GM18520 (cell line): ENCODE measurements at regions not wholly inside any gene's neighbourhood (a gene's known extent, or its start where the extent isn't known, plus 50 kb on each side); places are given as distances from the start of the nearest gene placed in this dataset.
"Not testable (repeated sequence)": the region's sequence is repeated elsewhere in the genome, so short reads cannot be mapped to it uniquely, and the experiment has no call there.

Experiments used
- ATAC-seq: cut with Tn5 transposase; IDR thresholded peaks from one replicate; pipeline ENCODE4 v1.9.1; 2021; ENCODE audit not compliant: unreplicated experiment

DNA sequence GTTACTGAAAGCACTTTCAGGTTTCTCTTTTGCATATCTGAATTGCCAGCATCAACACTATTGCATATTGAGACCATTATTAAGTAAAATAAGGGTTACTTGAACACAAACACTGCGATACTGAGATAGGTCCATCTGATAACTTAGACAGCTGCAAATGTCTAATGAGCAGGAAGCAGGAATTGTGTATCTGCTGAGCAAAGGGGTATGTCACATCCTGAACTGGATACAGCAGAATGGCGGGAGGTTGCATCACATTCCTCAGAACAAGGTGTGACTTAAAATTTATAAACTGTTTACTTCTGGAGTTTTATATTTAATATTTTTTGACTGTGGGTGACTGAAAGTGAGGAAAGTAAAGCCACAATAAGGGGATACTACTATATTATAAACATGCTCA, 142.4 kb downstream of the POTEH start:
- not testable (repeated sequence) for ATAC-seq

DNA sequence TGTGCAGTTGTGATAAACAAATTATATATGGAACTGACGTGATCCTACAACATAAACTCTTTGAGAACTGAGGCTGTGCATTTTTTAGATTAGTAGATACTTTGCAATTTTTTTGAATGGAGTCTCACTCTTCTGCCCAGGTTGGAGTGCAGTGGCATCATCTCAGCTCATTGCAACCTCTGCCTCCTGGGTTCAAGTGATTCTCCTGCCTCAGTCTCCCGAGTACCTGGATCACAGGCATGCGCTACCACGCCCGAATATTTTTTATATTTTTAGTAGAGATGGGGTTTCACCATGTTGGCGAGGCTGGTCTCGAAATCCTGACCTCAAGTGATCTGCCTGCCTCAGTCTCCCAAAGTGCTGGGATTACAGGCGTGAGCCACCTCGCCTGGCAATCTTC, 145.9 kb downstream of the POTEH start:
- ATAC-seq: not testable (repeated sequence)

DNA sequence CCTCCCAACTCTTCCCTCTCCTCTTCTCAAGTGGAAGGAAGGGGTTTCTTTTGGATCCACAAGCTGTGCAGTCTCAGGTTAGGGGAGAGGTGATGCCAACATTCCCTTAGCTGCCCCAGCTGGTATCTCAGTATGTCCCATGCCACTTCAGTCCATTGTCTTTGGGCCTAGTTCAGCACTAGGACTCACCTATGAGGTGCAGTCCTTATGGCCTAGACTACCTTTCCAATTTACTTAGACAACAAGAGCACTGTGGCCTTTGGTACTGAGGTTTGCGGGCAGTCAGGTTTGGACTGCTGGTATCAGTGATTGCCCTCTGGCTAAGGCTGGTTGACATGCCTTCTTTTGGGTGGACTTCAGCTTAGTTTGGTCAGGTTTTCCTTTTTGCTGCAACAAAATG, 159.9 kb downstream of the POTEH start:
- not testable (repeated sequence) for ATAC-seq

DNA sequence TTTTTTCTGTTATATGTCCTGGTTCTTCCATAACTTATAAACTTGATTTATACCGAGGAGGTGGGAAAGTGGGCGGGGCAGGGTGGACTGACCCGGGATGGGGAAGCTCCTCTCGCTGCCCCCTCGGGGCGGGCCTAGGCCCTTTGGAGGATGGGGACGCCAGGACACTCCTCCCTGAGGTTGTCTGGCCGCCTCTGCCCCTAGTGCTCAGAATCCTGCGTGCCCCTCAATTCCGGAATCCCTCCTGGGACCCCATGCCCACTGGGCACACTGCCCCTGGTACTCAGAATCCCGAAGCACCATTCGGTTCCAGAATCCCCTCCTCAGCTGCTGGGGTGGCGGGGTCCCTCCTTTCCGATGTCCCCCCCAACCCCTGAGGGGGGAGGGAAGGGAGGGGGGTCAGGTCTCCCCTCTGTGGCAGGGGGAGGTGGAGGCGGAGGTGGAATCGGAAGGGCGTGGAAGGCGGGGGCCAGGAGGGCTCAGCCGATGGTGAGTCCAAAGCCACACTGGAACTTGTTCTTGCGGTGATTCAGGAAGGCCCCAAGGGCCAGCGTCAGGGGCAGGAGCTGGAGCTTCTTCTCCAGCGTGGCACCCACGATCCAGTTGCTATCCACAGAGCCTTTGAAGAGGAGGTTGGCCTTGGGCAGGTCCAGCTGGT, 164.0 kb downstream of the POTEH start:
- not testable (repeated sequence) for ATAC-seq

DNA sequence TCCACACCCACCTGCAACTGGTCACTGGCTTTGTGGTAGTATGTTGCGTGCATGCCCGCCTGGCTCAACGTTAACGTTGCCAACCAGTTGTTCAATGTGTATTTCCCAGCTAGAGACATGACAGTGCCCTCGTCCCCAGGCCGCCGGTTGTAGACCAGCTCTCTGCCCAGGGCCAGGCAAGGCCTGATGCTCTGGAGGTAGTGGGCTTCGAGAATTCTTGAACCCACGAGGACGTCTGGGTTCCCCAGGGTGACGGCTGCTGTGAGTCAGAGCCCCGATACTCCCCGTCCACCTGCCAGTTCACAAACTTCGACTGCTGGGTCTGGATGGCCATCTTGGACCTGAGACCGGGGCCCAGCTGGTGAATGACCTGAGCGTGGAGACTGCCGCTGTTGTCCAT, 164.6 kb downstream of the POTEH start:
- not testable (repeated sequence) for ATAC-seq

DNA sequence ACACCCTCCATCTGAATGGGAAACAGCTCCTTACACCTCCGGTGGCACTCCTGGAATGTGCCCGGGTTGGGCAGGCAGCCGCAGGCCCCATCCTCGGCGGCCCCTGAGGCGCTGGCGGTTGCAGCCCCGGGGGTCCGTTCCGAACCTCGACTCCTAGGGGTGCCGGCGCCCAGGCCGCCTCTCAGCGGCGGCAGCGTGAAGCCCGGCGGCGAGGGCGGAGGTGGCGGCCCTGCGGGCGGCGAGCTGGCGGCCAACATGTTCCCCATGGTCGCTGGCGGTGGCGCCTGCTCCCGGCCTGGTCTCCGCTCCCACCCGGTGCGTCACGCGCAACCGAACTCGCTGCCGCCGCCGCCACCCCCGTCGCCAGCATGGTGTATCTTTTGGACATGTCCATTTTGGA, 165.2 kb downstream of the POTEH start:
- ATAC-seq: not testable (repeated sequence)

DNA sequence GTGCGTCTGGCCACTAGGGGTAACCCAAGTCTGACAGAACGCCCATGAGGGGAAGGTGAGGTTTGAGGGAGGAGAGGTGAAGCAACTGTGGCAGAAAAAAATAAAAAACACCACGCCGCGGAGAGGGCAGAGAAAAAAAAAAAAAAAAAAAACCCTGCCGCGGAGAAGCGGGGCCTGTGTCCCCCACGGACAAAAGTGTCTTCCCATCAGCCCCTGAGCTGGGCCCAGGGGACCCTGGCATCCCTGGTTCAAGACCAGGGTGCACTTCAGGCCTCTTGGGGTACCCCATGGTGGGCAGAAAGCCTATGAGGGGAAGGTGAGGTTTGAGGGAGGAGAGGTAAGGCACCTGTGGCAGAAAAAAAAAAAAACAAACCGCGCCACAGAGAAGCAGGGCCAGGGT, 191.1 kb downstream of the POTEH start:
- ATAC-seq: not testable (repeated sequence)

DNA sequence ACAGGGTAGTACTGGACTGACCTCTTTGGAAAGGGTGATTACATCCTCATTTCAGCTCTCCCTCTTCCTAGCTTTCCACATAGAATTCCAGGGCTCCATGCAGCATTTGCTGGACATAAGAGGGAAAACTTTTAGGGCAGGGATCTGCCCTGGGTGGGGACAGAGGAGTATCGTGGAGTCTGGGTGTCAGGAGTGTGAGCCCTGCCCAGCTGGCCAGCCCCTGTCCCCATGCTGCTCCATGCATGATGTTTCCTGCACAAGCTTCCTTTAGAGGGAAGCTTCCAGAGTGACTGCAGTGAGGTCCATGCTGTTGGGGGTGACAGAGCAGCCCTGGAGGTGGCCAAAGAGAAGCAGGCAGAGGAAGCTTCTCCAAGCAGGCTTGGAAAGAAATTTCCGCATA, 214.5 kb downstream of the POTEH start:
- not testable (repeated sequence) for ATAC-seq

DNA sequence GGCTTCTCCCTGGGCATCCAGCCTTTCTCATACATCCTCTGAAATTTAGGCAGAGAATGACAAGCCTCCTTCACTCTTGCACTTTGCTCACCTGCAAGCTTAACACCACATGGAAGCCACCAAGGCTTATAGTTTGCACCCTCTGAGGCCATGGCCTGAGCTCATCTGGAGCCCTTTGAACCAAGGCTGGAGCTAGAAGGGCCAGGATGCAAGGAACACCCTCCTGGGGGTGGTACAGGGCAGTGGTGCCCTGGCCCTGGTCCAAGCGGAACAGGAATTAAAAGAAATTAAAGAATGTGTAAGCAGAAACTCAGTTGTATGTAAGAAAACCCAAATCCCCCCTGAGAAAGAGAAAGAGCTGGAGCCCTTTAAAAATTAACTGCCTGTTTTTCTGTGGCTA, 221.9 kb downstream of the POTEH start:
- not testable (repeated sequence) for ATAC-seq

DNA sequence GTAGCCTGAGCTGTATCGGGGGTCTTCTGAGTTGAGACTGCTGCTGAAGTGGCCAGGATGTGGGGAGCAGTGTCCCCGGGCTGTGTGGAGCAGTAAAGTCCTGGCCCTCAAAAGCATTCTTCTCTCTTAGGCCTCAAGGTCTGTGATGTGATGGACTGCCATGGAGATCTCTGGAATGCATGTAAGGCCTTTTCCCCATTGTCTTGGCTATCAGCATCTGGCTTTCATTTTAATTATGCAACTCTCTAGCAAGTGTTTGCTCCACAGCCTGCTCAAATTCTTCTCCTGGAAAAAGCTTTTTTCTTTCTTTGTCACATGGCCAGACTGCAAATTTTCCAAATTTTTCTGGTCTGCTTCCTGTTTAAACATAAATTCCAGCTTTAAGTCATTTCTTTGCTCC, 229.3 kb downstream of the POTEH start:
- ATAC-seq: not testable (repeated sequence)

DNA sequence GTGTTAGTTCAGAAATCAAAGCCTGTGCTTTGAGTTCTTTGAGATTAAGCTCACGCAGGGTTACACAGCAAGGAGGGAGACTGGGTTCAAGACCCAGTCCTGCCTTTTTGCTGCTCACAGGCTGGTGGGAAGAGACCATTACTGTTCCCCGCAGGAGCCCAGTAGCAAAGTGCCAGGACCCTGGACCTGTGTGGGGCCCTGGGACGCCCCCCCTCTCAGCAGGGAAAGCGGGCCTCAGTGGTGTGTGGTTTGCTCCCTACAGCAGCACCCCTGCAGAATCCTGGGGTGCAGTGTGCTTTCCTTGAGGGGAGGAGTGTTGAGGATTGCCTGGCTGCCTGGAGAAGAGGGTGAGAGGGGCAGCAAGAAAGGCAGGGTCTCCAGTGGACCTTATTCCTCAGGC, 231.1 kb downstream of the POTEH start:
- not testable (repeated sequence) for ATAC-seq

DNA sequence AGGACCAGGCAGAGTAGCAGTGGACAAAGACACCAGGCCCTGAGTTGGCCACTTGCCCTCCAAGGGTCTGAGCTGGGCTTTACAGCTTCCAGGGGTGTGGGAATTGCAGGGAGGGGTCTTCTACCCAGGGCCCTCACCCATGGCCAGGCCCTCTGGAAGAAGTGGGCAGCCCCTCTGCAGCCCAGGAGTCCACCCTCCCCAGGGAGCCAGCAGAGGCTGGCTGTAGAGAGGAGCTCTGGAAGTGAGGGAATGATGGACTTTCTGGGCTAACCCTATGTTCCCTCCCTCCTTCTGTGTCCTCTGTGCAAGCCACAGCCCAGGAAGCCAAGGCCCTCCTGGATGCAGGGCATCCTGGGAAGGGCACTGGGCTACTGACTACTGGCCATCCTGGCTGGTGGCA, 232.3 kb downstream of the POTEH start:
- not testable (repeated sequence) for ATAC-seq

DNA sequence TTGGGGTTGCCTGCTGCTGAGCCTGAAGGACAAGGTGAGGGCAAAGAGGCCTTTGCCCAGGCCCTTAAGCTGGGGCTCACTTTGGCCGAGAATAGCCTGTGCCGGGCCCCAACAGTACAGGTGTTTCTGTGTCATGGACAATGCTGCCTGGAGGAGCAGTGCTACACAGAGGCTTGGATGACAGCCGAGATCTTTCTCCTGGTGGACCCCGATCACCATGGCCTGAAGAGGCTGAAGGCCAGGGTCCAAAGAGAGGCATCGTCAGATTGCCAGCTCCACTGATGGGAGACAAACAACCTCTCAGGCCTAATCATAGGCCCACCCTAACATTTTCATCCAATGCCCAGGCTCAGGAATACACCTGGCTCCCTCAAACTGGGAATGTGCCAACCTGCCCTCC, 232.8 kb downstream of the POTEH start:
- ATAC-seq: not testable (repeated sequence)

DNA sequence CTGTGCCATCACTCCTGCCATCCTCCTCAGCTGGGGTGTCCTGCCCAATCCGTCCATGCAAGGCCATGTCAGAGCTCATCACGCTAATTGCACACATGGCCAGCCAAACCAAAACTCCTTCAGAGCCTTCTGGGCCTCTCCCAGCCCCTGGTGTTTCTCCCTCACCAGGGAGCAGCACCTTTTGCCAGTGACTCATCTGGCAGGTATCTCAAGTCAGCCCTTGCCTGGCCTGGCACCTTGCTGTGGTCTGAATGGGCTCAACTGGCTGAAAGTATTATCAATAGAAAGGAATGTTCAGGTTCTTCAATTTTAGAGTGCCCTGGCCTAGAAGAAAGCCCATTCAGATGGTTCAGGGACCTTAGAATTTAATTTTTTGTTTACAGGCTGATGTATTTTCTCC, 235.0 kb downstream of the POTEH start:
- not testable (repeated sequence) for ATAC-seq

DNA sequence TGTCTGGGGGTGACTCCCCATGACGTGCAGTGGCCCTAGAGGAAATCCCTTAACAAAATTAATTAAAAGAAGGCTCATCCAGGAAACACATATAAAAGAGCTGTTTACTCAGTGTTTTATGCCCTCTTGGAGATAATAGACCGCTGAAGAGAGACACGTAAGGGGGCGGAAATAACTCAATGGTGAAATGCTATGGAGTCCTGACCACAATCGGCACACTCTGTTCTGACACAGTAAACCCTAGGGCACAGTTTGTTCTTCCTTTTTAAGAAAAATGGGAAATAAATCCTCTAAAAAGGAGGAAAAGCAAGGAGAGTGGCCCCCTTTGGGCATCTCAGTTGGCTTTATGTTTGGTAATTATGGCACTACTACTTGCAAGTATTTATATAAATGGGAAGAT, 237.3 kb downstream of the POTEH start:
- not testable (repeated sequence) for ATAC-seq
